ENCODE measurements at regions not wholly inside any gene's neighbourhood (a gene's known extent, or its start where the extent isn't known, plus 50 kb on each side); places are given as distances from the start of the nearest gene placed in this dataset.

- in situ Hi-C loops (cut with MboI; ENCODE audit: low sequenced_read_pairs) (no loop called here), intact Hi-C loops (cut with micrococcal nuclease) (loop anchor here (10.0 kb wide), 1 partner anchor 430 kb away; no protein-coding TSS in a partner anchor), dilution Hi-C loops (cut with HindIII; ENCODE audit: low sequenced_read_pairs, unreplicated experiment) (no loop called here)
- H3K4me3 ChIP-seq (ENCODE audit: insufficient read depth, low read depth, low read length), result no peak overlapping the region
- no peak overlapping the region for H2AFZ ChIP-seq (replicated peaks; ENCODE audit: low read length, poor library complexity)
- no peak overlapping the region for H3K27ac ChIP-seq (ENCODE audit: insufficient read depth, low read length)
- no peak overlapping the region for H4K5ac ChIP-seq (ENCODE audit: low read depth, low read length)
- no peaks in the 10 kb centered on the region for H3K4me1 ChIP-seq (ENCODE audit: control insufficient read depth, insufficient read depth, low read length)
- no peak overlapping the region for H4K8ac ChIP-seq (ENCODE audit: low read depth in 2 of 2, low read length in 2 of 2)
- no peak overlapping the region for H2BK20ac ChIP-seq (ENCODE audit: low read depth, low read length)
- H3K36me3 ChIP-seq (ENCODE audit: control insufficient read depth, insufficient read depth, low read length), result no peaks in the 10 kb centered on the region
- H2AK9ac ChIP-seq (replicated peaks; ENCODE audit: low read depth, low read length, poor library complexity), result no peak overlapping the region
- H3K9ac ChIP-seq (ENCODE audit: low read depth, low read length), result no peak overlapping the region
- ATAC-seq (ENCODE audit: low read depth) (no peak), DNase-seq (no peak)
- H4K91ac ChIP-seq (ENCODE audit: insufficient read depth, low read depth, low read length), result no peak overlapping the region
- no peaks in the 10 kb centered on the region for H3K9me1 ChIP-seq (ENCODE audit: insufficient read depth, low read length)
- H3K23ac ChIP-seq (ENCODE audit: low read depth, low read length), result no peak overlapping the region
- H3K4me2 ChIP-seq (ENCODE audit: low read depth, low read length), result no peak overlapping the region
- ChIA-PET POLR2A (ENCODE audit: unreplicated experiment) (no interaction called here), CTCF (no interaction called here)
- no peaks in the 10 kb centered on the region for H3K79me1 ChIP-seq (ENCODE audit: low read depth in 1 of 2, low read length in 2 of 2)
- H3K27me3 ChIP-seq (ENCODE audit: control insufficient read depth, insufficient read depth, low read length), result no peaks in the 10 kb centered on the region
- BruUV-seq (replicated peaks), result no TSS peak
- no peak overlapping the region for H3K18ac ChIP-seq (ENCODE audit: low read depth, low read length)
- H2BK15ac ChIP-seq (ENCODE audit: low read depth, low read length), result no peak overlapping the region
- no peak overlapping the region for H3K56ac ChIP-seq (ENCODE audit: extremely low read depth, insufficient read depth, low read length)
- no peak overlapping the region for H2AK5ac ChIP-seq (ENCODE audit: low read depth, low read length)
- no peaks in the 10 kb centered on the region for H4K20me1 ChIP-seq (ENCODE audit: insufficient read depth, low read length)
- H2BK120ac ChIP-seq (ENCODE audit: low read depth, low read length), result no peak overlapping the region
- H3K9me3 ChIP-seq (ENCODE audit: control insufficient read depth, insufficient read depth, low read length), result peaks cover 3% of the 10 kb centered on the region; the same call in 1 of the 2 replicates
- no peak overlapping the region for H3K4ac ChIP-seq (ENCODE audit: low read depth, low read length)
- no peak overlapping the region for H3K14ac ChIP-seq (replicated peaks; ENCODE audit: low read depth, low read length)
- no peak overlapping the region for H2BK5ac ChIP-seq (ENCODE audit: low read depth, low read length, poor library complexity, severe bottlenecking)
- TF ChIP-seq, protein P1, sequence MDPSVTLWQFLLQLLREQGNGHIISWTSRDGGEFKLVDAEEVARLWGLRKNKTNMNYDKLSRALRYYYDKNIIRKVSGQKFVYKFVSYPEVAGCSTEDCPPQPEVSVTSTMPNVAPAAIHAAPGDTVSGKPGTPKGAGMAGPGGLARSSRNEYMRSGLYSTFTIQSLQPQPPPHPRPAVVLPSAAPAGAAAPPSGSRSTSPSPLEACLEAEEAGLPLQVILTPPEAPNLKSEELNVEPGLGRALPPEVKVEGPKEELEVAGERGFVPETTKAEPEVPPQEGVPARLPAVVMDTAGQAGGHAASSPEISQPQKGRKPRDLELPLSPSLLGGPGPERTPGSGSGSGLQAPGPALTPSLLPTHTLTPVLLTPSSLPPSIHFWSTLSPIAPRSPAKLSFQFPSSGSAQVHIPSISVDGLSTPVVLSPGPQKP (IDR thresholded peaks at IDR 0.05; ENCODE audit: borderline replicate concordance, low read depth, low read length), result no peak
- no peak for TF ChIP-seq BHLHE40 (IDR thresholded peaks at IDR 0.05; ENCODE audit: low read depth, low read length)
- no peak for TF ChIP-seq FOS (IDR thresholded peaks at IDR 0.05; ENCODE audit: low read depth, low read length)
- no peak for TF ChIP-seq NFE2L2 (IDR thresholded peaks at IDR 0.05; ENCODE audit: low read depth, low read length)
- TF ChIP-seq POLR2A (IDR thresholded peaks at IDR 0.05; ENCODE audit: low read depth, low read length), result no peak
- TF ChIP-seq RFX5 (IDR thresholded peaks at IDR 0.05; ENCODE audit: low read depth, low read length), result no peak
- TF ChIP-seq CEBPB (IDR thresholded peaks at IDR 0.05; ENCODE audit: low read depth, low read length), result no peak
- no peak for TF ChIP-seq CTCF (conservative IDR thresholded peaks at IDR 0.05; ENCODE audit: low read depth, low read length)
- TF ChIP-seq, protein P2, sequence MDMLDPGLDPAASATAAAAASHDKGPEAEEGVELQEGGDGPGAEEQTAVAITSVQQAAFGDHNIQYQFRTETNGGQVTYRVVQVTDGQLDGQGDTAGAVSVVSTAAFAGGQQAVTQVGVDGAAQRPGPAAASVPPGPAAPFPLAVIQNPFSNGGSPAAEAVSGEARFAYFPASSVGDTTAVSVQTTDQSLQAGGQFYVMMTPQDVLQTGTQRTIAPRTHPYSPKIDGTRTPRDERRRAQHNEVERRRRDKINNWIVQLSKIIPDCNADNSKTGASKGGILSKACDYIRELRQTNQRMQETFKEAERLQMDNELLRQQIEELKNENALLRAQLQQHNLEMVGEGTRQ (IDR thresholded peaks at IDR 0.05; ENCODE audit: low read depth, low read length), result no peak
- no peak for TF ChIP-seq MAZ (IDR thresholded peaks at IDR 0.05; ENCODE audit: borderline replicate concordance, low read depth, low read length)
- no peak for TF ChIP-seq MAFK (IDR thresholded peaks at IDR 0.05; ENCODE audit: low read depth, low read length)
- TF ChIP-seq MXI1 (IDR thresholded peaks at IDR 0.05; ENCODE audit: borderline replicate concordance, low read depth, low read length), result no peak
- TF ChIP-seq SMC3 (IDR thresholded peaks at IDR 0.05; ENCODE audit: low read depth, low read length), result no peak
- TF ChIP-seq RAD21 (IDR thresholded peaks at IDR 0.05; ENCODE audit: low read length), result no peak
- no peak for TF ChIP-seq RCOR1 (IDR thresholded peaks at IDR 0.05; ENCODE audit: insufficient replicate concordance, low read length)
- TF ChIP-seq CHD1 (IDR thresholded peaks at IDR 0.05; ENCODE audit: low read depth, low read length), result no peak
Observed at GRCh38 chr13:84234416-84234815, 352.1 kb upstream of the SLITRK1 start.

All from IMR-90 (cell line).